ENCODE measurements at regions not wholly inside any gene's neighbourhood (a gene's known extent, or its start where the extent isn't known, plus 50 kb on each side); places are given as distances from the start of the nearest gene placed in this dataset.

- no peak for DNase-seq (ENCODE audit: low read depth)
- no peak overlapping the region for H3K4me3 ChIP-seq (ENCODE audit: low read depth, low read length)
- no peak for TF ChIP-seq CTCF (IDR thresholded peaks at IDR 0.05; ENCODE audit: insufficient read depth, low read depth, low read length, missing control alignments)
Observed at GRCh38 chr4:106773076-106773905, 262.8 kb downstream of the DKK2 start.

- no peak for TF ChIP-seq CTCF (IDR thresholded peaks at IDR 0.05; ENCODE audit: insufficient read depth, low read depth, low read length, missing control alignments)
- DNase-seq (ENCODE audit: low read depth): no peak
- no peak overlapping the region for H3K4me3 ChIP-seq (ENCODE audit: low read depth, low read length)
Observed at GRCh38 chr4:106767991-106768390, 268.1 kb downstream of the DKK2 start.

GRCh38 chr4:106766519-106766918, 269.6 kb downstream of the DKK2 start:
- no peak overlapping the region for H3K4me3 ChIP-seq (ENCODE audit: low read depth, low read length)
- no peak for DNase-seq (ENCODE audit: low read depth)
- TF ChIP-seq CTCF (IDR thresholded peaks at IDR 0.05; ENCODE audit: insufficient read depth, low read depth, low read length, missing control alignments): no peak

- no peak for DNase-seq (ENCODE audit: low read depth)
- H3K4me3 ChIP-seq (ENCODE audit: low read depth, low read length): no peak overlapping the region
- TF ChIP-seq CTCF (IDR thresholded peaks at IDR 0.05; ENCODE audit: insufficient read depth, low read depth, low read length, missing control alignments): no peak
Observed at GRCh38 chr4:106764774-106765173, 271.3 kb downstream of the DKK2 start.

GRCh38 chr4:106762666-106763443, 273.3 kb downstream of the DKK2 start:
- no peak for DNase-seq (ENCODE audit: low read depth)
- no peak overlapping the region for H3K4me3 ChIP-seq (ENCODE audit: low read depth, low read length)
- TF ChIP-seq CTCF (IDR thresholded peaks at IDR 0.05; ENCODE audit: insufficient read depth, low read depth, low read length, missing control alignments): no peak

- TF ChIP-seq CTCF (IDR thresholded peaks at IDR 0.05; ENCODE audit: insufficient read depth, low read depth, low read length, missing control alignments): no peak
- no peak overlapping the region for H3K4me3 ChIP-seq (ENCODE audit: low read depth, low read length)
- no peak for DNase-seq (ENCODE audit: low read depth)
Observed at GRCh38 chr4:106753426-106753825, 282.7 kb downstream of the DKK2 start.

All from GM12865 (cell line).